ENCODE measurements at regions not wholly inside any gene's neighbourhood (a gene's known extent, or its start where the extent isn't known, plus 50 kb on each side); places are given as distances from the start of the nearest gene placed in this dataset.

GRCh38 chr15:46934851-46935250 lies 782.5 kb upstream of the SEMA6D start:
- Histone ChIP-seq H3K4me3 (ENCODE audit: low read depth, low read length, poor library complexity, severe bottlenecking) (no peak overlapping the region), H4K20me1 (ENCODE audit: insufficient read depth, low read length) (no peaks in the 10 kb centered on the region), H3K79me2 (ENCODE audit: insufficient read depth, low read length) (no peaks in the 10 kb centered on the region), H3K27ac (ENCODE audit: low read depth, low read length, poor library complexity, severe bottlenecking) (no peak overlapping the region), H3K4me1 (ENCODE audit: insufficient read depth, low read length, severe bottlenecking) (no peaks in the 10 kb centered on the region), H3K9ac (ENCODE audit: low read length) (no peak overlapping the region), H3K36me3 (ENCODE audit: insufficient read depth, low read length) (no peaks in the 10 kb centered on the region), H3F3A (ENCODE audit: insufficient read depth, low read length) (no peaks in the 10 kb centered on the region), H2AFZ (ENCODE audit: low read length) (no peak overlapping the region), H3K9me3 (ENCODE audit: low read length) (no peaks in the 10 kb centered on the region), H3K4me2 (ENCODE audit: low read length) (no peak overlapping the region), H3K9me2 (ENCODE audit: low read depth, low read length) (no peaks in the 10 kb centered on the region), H3K27me3 (ENCODE audit: insufficient read depth, low read length) (no peaks in the 10 kb centered on the region)
- no peak for TF ChIP-seq EZH2 (IDR thresholded peaks at IDR 0.05; ENCODE audit: borderline replicate concordance, low read length)
- no peak for TF ChIP-seq CTCF (IDR thresholded peaks at IDR 0.05; ENCODE audit: low read length)

- Histone ChIP-seq H4K20me1 (ENCODE audit: insufficient read depth, low read length) (no peaks in the 10 kb centered on the region), H3K27me3 (ENCODE audit: insufficient read depth, low read length) (no peaks in the 10 kb centered on the region), H3K27ac (ENCODE audit: low read depth, low read length, poor library complexity, severe bottlenecking) (no peak overlapping the region), H3K4me2 (ENCODE audit: low read length) (no peak overlapping the region), H3K4me1 (ENCODE audit: insufficient read depth, low read length, severe bottlenecking) (no peaks in the 10 kb centered on the region), H3F3A (ENCODE audit: insufficient read depth, low read length) (no peaks in the 10 kb centered on the region), H3K9ac (ENCODE audit: low read length) (no peak overlapping the region), H3K36me3 (ENCODE audit: insufficient read depth, low read length) (no peaks in the 10 kb centered on the region), H3K9me2 (ENCODE audit: low read depth, low read length) (no peaks in the 10 kb centered on the region), H2AFZ (ENCODE audit: low read length) (no peak overlapping the region), H3K9me3 (ENCODE audit: low read length) (no peaks in the 10 kb centered on the region), H3K79me2 (ENCODE audit: insufficient read depth, low read length) (no peaks in the 10 kb centered on the region), H3K4me3 (ENCODE audit: low read depth, low read length, poor library complexity, severe bottlenecking) (no peak overlapping the region)
- no peak for TF ChIP-seq CTCF (IDR thresholded peaks at IDR 0.05; ENCODE audit: low read length)
- TF ChIP-seq EZH2 (IDR thresholded peaks at IDR 0.05; ENCODE audit: borderline replicate concordance, low read length) = no peak
These were observed 779.1 kb upstream of the SEMA6D start for GRCh38 chr15:46938169-46938568.

- Histone ChIP-seq H3K27me3 (ENCODE audit: insufficient read depth, low read length) (no peaks in the 10 kb centered on the region), H4K20me1 (ENCODE audit: insufficient read depth, low read length) (no peaks in the 10 kb centered on the region), H3K36me3 (ENCODE audit: insufficient read depth, low read length) (no peaks in the 10 kb centered on the region), H3K4me1 (ENCODE audit: insufficient read depth, low read length, severe bottlenecking) (no peaks in the 10 kb centered on the region), H3K9ac (ENCODE audit: low read length) (no peak overlapping the region), H2AFZ (ENCODE audit: low read length) (no peak overlapping the region), H3K4me3 (ENCODE audit: low read depth, low read length, poor library complexity, severe bottlenecking) (no peak overlapping the region), H3K4me2 (ENCODE audit: low read length) (no peak overlapping the region), H3F3A (ENCODE audit: insufficient read depth, low read length) (no peaks in the 10 kb centered on the region), H3K79me2 (ENCODE audit: insufficient read depth, low read length) (no peaks in the 10 kb centered on the region), H3K9me2 (ENCODE audit: low read depth, low read length) (no peaks in the 10 kb centered on the region), H3K9me3 (ENCODE audit: low read length) (no peaks in the 10 kb centered on the region), H3K27ac (ENCODE audit: low read depth, low read length, poor library complexity, severe bottlenecking) (no peak overlapping the region)
- no peak for TF ChIP-seq CTCF (IDR thresholded peaks at IDR 0.05; ENCODE audit: low read length)
- TF ChIP-seq EZH2 (IDR thresholded peaks at IDR 0.05; ENCODE audit: borderline replicate concordance, low read length) = no peak
These were observed 776.1 kb upstream of the SEMA6D start for GRCh38 chr15:46941241-46941640.
